MM.1S (cell line): ENCODE measurements at regions not wholly inside any gene's neighbourhood (a gene's known extent, or its start where the extent isn't known, plus 50 kb on each side); places are given as distances from the start of the nearest gene placed in this dataset.

Experiments
- CTCF ChIP-seq: fragments of 300-600 bp; sonication (generic); IDR thresholded peaks from 2 replicates; pipeline ENCODE4 v1.5.1; 2016; ENCODE audit warnings: antibody characterized with exemption, low read length, mixed read lengths
- EZH2 ChIP-seq: fragments of 300-600 bp; sonication (generic); optimal IDR thresholded peaks from 2 replicates; pipeline ENCODE3; 2017; ENCODE audit warnings: low read depth, mild to moderate bottlenecking, antibody characterized with exemption, low read length, mixed read lengths
- EZH2phosphoT487 ChIP-seq: fragments of 300-600 bp; sonication (generic); IDR thresholded peaks from 2 replicates; pipeline ENCODE4 v1.6.1; 2018; ENCODE audit warnings: antibody characterized with exemption, low read length

GRCh38 chr4:123284168-123284567 is 112.4 kb upstream of the SPRY1 start:
- no peak for TF ChIP-seq CTCF
- TF ChIP-seq EZH2, result no peak
- TF ChIP-seq EZH2phosphoT487, result no peak
